HCT116 (cell line): ENCODE measurements at regions not wholly inside any gene's neighbourhood (a gene's known extent, or its start where the extent isn't known, plus 50 kb on each side); places are given as distances from the start of the nearest gene placed in this dataset.

Experiments used
- ATAC-seq: fragments of 200-7000 bp; cut with Tn5 transposase; 2 replicates; pipeline ENCODE4 v1.9.1; 2020; ENCODE audit warnings: mild to moderate bottlenecking, moderate library complexity
- BruUV-seq: library from RNA; stranded (reverse); fragments of 400-500 nt; replicated peaks from 2 replicates; lab custom pipeline; 2021; lab: Mats Ljungman, UMichigan
- CTCF ChIA-PET: fragments of 300-600 bp; sonication (Branson Sonifier 250); formaldehyde crosslinking; loops from one replicate; lab custom pipeline; 2021; ENCODE audit warnings: antibody characterized with exemption; lab: Charles Lee
- POLR2A ChIA-PET: fragments of 300-600, 350-600 bp; sonication (Branson Sonifier 250); formaldehyde crosslinking; loops from one replicate; lab custom pipeline; 2021; ENCODE audit warnings: antibody characterized with exemption; lab: Charles Lee
- RAD21 ChIA-PET, 2 experiments: fragments of 300-600 bp; sonication (Branson Sonifier 250); formaldehyde crosslinking; loops; one replicate each; lab custom pipeline; 2023; ENCODE audit warnings: low total read pairs in 2 of 2; ENCODE audit not compliant: uncharacterized antibody in 2 of 2, unreplicated experiment in 2 of 2, low non-redundant PET in 1 of 2; lab: Charles Lee
- DNase-seq: peaks from one replicate; pipeline ENCODE4 v3.0.0-alpha.2; 2010; ENCODE audit warnings: low read depth, low spot score
- H2AFZ ChIP-seq: fragments of 200-600 bp; shearing (Covaris generic), sonication (generic); 2 replicates; pipeline ENCODE4 v1.6.1; 2017; ENCODE audit warnings: low read depth, mixed run types, mixed read lengths, antibody characterized with exemption, low read length; ENCODE audit not compliant: poor library complexity, severe bottlenecking
- H3K27ac ChIP-seq: 2 replicates; pipeline ENCODE4 v1.5.1; 2012; ENCODE audit warnings: low read depth, low read length
- H3K27me3 ChIP-seq: fragments of 200-600 bp; sonication (generic); 2 replicates; pipeline ENCODE4 v1.6.1; 2016; ENCODE audit warnings: mixed run types, low read length, mixed read lengths; ENCODE audit not compliant: insufficient read depth
- H3K36me3 ChIP-seq, 2 experiments: fragments of 200-500 bp in 1 of 2; fragments of 200-600 bp in 1 of 2; sonication (Bioruptor generic) in 1 of 2; sonication (generic) in 1 of 2; 2 replicates each; pipeline versions ENCODE4 v1.5.1 to v1.6.1; 2014 to 2016; ENCODE audit warnings: low read length in 2 of 2, inconsistent platforms in 1 of 2, mixed read lengths in 1 of 2, mixed run types in 1 of 2; ENCODE audit not compliant: insufficient read depth in 2 of 2, control insufficient read depth in 1 of 2
- H3K4me1 ChIP-seq, 2 experiments: fragments of 200-600 bp in 1 of 2; sonication (generic) in 1 of 2; 2 replicates each; pipeline versions ENCODE4 v1.5.1 to v1.6.1; 2012 to 2017; ENCODE audit warnings: low read length in 2 of 2, inconsistent platforms in 1 of 2, mild to moderate bottlenecking in 1 of 2, mixed read lengths in 1 of 2, mixed run types in 1 of 2, moderate library complexity in 1 of 2; ENCODE audit not compliant: insufficient read depth in 2 of 2, control insufficient read depth in 1 of 2
- H3K4me2 ChIP-seq: fragments of 200-600 bp; sonication (generic); 2 replicates; pipeline ENCODE4 v1.6.1; 2017; ENCODE audit warnings: mixed run types, low read length, mixed read lengths
- H3K4me3 ChIP-seq, 2 experiments: fragments of 200-600 bp in 1 of 2; sonication (generic) in 1 of 2; replicated peaks in 1 of 2; 2 replicates each; pipeline ENCODE4 v1.5.1; 2011 to 2016; ENCODE audit warnings: low read length in 2 of 2, control low read depth in 1 of 2, low read depth in 1 of 2, mild to moderate bottlenecking in 1 of 2, mixed read lengths in 1 of 2, mixed run types in 1 of 2
- H3K79me2 ChIP-seq: fragments of 200-600 bp; sonication (generic); 2 replicates; pipeline ENCODE4 v1.6.1; 2017; ENCODE audit warnings: mild to moderate bottlenecking, mixed run types, low read length, moderate library complexity, mixed read lengths; ENCODE audit not compliant: insufficient read depth
- H3K9ac ChIP-seq: fragments of 200-600 bp; sonication (generic); 2 replicates; pipeline ENCODE4 v1.6.1; 2016; ENCODE audit warnings: low read length, mixed read lengths
- H3K9me2 ChIP-seq: fragments of 200-600 bp; sonication (generic), shearing (Covaris generic); 2 replicates; pipeline ENCODE4 v1.6.1; 2017; ENCODE audit warnings: mixed run types, mild to moderate bottlenecking, moderate library complexity; ENCODE audit not compliant: insufficient read depth
- H3K9me3 ChIP-seq, 2 experiments: fragments of 200-500 bp in 1 of 2; fragments of 200-600 bp in 1 of 2; sonication (Bioruptor generic) in 1 of 2; sonication (generic) in 1 of 2; 2 replicates each; pipeline ENCODE4 v1.6.1; 2014 to 2017; ENCODE audit warnings: low read length in 2 of 2, mixed read lengths in 2 of 2, inconsistent platforms in 1 of 2, low read depth in 1 of 2, mild to moderate bottlenecking in 1 of 2, mixed run types in 1 of 2, moderate library complexity in 1 of 2; ENCODE audit not compliant: control insufficient read depth in 1 of 2, insufficient read depth in 1 of 2
- H4K20me1 ChIP-seq: fragments of 200-600 bp; sonication (generic), shearing (Covaris generic); 2 replicates; pipeline ENCODE4 v1.6.1; 2017; ENCODE audit warnings: mixed run types, mild to moderate bottlenecking, moderate library complexity; ENCODE audit not compliant: insufficient read depth
- CBX3 ChIP-seq: IDR thresholded peaks from 2 replicates; pipeline ENCODE4 v1.6.1; 2012; ENCODE audit warnings: low read depth
- CEBPB ChIP-seq: IDR thresholded peaks from 2 replicates; pipeline ENCODE4 v1.6.1; 2012; ENCODE audit warnings: low read depth
- EGR1 ChIP-seq: IDR thresholded peaks from 2 replicates; pipeline ENCODE4 v1.6.1; 2012; ENCODE audit warnings: low read depth
- EZH2phosphoT487 ChIP-seq: fragments of 200-600 bp; IDR thresholded peaks from 2 replicates; pipeline ENCODE4 v1.6.1; 2018; ENCODE audit warnings: antibody characterized with exemption, borderline replicate concordance
- POLR2A ChIP-seq: IDR thresholded peaks from 2 replicates; pipeline ENCODE4 v1.7.0; 2011; ENCODE audit warnings: borderline replicate concordance; ENCODE audit not compliant: insufficient read depth, insufficient read length; ENCODE audit errors: extremely low read depth
- RAD21 ChIP-seq: IDR thresholded peaks from 2 replicates; pipeline ENCODE4 v1.6.1; 2012; ENCODE audit warnings: low read depth, mild to moderate bottlenecking
- SIN3A ChIP-seq: IDR thresholded peaks from 2 replicates; pipeline ENCODE4 v1.6.1; 2012; ENCODE audit warnings: low read depth
- SP1 ChIP-seq: IDR thresholded peaks from 2 replicates; pipeline ENCODE4 v1.6.1; 2012; ENCODE audit warnings: low read depth
- YY1 ChIP-seq: IDR thresholded peaks from 2 replicates; pipeline ENCODE4 v1.6.1; 2011; ENCODE audit warnings: low read length, low read depth, moderate library complexity, mild to moderate bottlenecking; ENCODE audit not compliant: insufficient replicate concordance; ENCODE audit errors: extremely low read depth
- ZNF274 ChIP-seq: fragments of 200-500 bp; sonication (Bioruptor generic); IDR thresholded peaks from 2 replicates; pipeline ENCODE4 v1.6.1; 2014; ENCODE audit warnings: mild to moderate bottlenecking, low read depth, low read length, inconsistent platforms
- intact Hi-C: fragments of 100-400 bp; cut with micrococcal nuclease; formaldehyde crosslinking; loops from 2 replicates; pipeline ENCODE4 v1.10.0; 2022
- TF ChIP-seq, protein P1 (sequence below): IDR thresholded peaks from 2 replicates; pipeline ENCODE4 v1.6.1; 2012
- TF ChIP-seq, protein P2 (sequence below), 3 experiments: fragments of 200-600 bp in 1 of 3; sonication (generic) in 1 of 3; IDR thresholded peaks in 2 of 3; conservative IDR thresholded peaks in 1 of 3; 2 replicates each; pipeline ENCODE4 v1.5.1; 2012 to 2017; ENCODE audit warnings: low read depth in 2 of 3, low read length in 2 of 3, antibody characterized with exemption in 1 of 3, borderline replicate concordance in 1 of 3, control low read depth in 1 of 3, mild to moderate bottlenecking in 1 of 3, mixed read lengths in 1 of 3, mixed run types in 1 of 3, moderate library complexity in 1 of 3; ENCODE audit not compliant: insufficient read depth in 1 of 3

DNA sequence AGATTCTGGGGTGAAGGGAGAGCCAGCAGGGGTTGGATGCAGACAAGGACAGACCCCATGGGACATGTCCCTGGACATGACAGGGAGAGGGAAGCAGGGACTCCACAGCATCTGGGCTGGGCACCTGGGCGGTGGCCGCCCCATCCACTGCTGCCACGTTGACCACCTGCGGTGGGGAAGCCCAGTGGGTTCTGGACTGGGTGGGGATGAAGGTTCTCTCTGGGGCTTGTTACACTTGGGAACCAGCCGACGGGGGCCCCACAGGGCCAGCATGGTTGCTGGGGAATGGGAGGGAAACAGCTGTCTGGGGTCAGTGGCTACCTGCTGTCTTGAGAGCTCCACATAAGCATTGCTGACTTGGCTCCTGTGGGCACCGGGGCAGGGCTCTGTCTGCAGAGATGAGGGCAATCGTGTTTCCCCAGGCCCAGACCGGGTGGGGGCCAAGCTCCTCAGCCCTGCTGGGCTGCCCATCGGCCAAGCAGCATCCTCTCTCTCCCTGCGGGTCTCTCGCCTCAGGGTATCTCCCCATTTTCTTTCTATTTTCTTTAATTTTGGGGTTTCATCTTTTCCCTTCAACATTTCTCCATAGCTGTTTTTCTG is 443.6 kb upstream of the PFKP start:
- no peak for DNase-seq
- peaks cover 0 to 10% of the 10 kb centered on the region in 2 experiments; a peak in 2 of 4 replicates for H3K9me3 ChIP-seq
- no TSS peak for BruUV-seq
- H3K27ac ChIP-seq: no peak overlapping the region
- intact Hi-C loops: no loop called here
- H3K4me1 ChIP-seq: no peaks in the 10 kb centered on the region
- H3K4me2 ChIP-seq: no peak overlapping the region
- no peaks in the 10 kb centered on the region for H4K20me1 ChIP-seq
- TF ChIP-seq, protein P1, sequence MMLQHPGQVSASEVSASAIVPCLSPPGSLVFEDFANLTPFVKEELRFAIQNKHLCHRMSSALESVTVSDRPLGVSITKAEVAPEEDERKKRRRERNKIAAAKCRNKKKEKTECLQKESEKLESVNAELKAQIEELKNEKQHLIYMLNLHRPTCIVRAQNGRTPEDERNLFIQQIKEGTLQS: no peak
- TF ChIP-seq SP1: no peak
- no peak for TF ChIP-seq POLR2A
- TF ChIP-seq CBX3: no peak
- TF ChIP-seq SIN3A: no peak
- TF ChIP-seq ZNF274: no peak
- no peak for TF ChIP-seq CEBPB
- TF ChIP-seq EGR1: no peak
- no peak for TF ChIP-seq RAD21
- no peak for TF ChIP-seq YY1
- TF ChIP-seq EZH2phosphoT487: no peak
- TF ChIP-seq, protein P2, sequence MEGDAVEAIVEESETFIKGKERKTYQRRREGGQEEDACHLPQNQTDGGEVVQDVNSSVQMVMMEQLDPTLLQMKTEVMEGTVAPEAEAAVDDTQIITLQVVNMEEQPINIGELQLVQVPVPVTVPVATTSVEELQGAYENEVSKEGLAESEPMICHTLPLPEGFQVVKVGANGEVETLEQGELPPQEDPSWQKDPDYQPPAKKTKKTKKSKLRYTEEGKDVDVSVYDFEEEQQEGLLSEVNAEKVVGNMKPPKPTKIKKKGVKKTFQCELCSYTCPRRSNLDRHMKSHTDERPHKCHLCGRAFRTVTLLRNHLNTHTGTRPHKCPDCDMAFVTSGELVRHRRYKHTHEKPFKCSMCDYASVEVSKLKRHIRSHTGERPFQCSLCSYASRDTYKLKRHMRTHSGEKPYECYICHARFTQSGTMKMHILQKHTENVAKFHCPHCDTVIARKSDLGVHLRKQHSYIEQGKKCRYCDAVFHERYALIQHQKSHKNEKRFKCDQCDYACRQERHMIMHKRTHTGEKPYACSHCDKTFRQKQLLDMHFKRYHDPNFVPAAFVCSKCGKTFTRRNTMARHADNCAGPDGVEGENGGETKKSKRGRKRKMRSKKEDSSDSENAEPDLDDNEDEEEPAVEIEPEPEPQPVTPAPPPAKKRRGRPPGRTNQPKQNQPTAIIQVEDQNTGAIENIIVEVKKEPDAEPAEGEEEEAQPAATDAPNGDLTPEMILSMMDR (IDR thresholded peaks at IDR 0.05 in 2 of 3, conservative IDR thresholded peaks at IDR 0.05 in 1 of 3; ENCODE audit: borderline replicate concordance in 1 of 3, insufficient read depth in 1 of 3, low read depth in 2 of 3, low read length in 2 of 3): no peak
- RAD21 ChIA-PET: no interaction called here
- no peak for ATAC-seq
- H2AFZ ChIP-seq: no peak overlapping the region
- H3K4me3 ChIP-seq: no peak overlapping the region
- no peaks in the 10 kb centered on the region for H3K79me2 ChIP-seq
- H3K27me3 ChIP-seq: no peaks in the 10 kb centered on the region
- H3K9me2 ChIP-seq: no peaks in the 10 kb centered on the region
- POLR2A ChIA-PET: no interaction called here
- no peak overlapping the region for H3K9ac ChIP-seq
- H3K36me3 ChIP-seq: no peaks in the 10 kb centered on the region
- CTCF ChIA-PET: no interaction called here
